ENCODE measurements at regions not wholly inside any gene's neighbourhood (a gene's known extent, or its start where the extent isn't known, plus 50 kb on each side); places are given as distances from the start of the nearest gene placed in this dataset.

DNA sequence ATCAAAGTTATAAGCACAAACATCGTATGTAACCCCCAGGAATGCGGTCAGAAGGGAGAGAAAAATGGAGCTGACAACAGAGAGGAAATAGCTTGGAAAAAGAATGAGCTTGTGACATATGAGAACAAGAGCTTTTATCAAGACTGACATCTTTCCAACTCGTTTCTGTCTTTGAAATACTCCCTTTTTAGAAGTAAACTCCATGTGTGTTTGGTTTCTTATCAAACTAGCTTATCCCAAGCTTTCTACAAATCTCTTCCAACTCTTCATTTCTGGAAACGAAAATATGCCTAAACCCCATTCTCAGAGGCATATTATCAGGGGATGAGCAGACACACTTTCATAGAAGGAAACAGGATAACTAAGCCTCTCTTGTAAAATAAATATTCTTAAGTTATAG lies 235.4 kb downstream of the NAF1 start:
- DNase-seq (ENCODE audit: low spot score) (peak; percentile 12), ATAC-seq (no peak)
- H3K36me3 ChIP-seq (ENCODE audit: insufficient read depth): no peaks in the 10 kb centered on the region
- H2AFZ ChIP-seq: peak overlapping the region; percentile 84
- H3K4me1 ChIP-seq (ENCODE audit: insufficient read depth): peaks cover 46% of the 10 kb centered on the region
- no peaks in the 10 kb centered on the region for H3F3A ChIP-seq (replicated peaks; ENCODE audit: low read depth)
- no peaks in the 10 kb centered on the region for H4K20me1 ChIP-seq (replicated peaks; ENCODE audit: insufficient read depth)
- Mint-ChIP-seq H3K4me1 (peaks cover 22% of the 10 kb centered on the region), H3K4me3 (no peak overlapping the region), H3K36me3 (ENCODE audit: low read depth) (no peaks in the 10 kb centered on the region), H3K27me3 (ENCODE audit: insufficient read depth, low read depth, poor library complexity) (no peaks in the 10 kb centered on the region), H3K9me3 (no peaks in the 10 kb centered on the region), H3K27ac (no peak overlapping the region)
- TF ChIP-seq CREB1 (CRISPR knock-in tag; IDR thresholded peaks at IDR 0.05; ENCODE audit: low read depth) (no peak), ZNF331 (CRISPR knock-in tag; IDR thresholded peaks at IDR 0.05; ENCODE audit: low read depth) (no peak), EZH2phosphoT487 (IDR thresholded peaks at IDR 0.05; ENCODE audit: unreplicated experiment) (no peak)
- H3K4me3 ChIP-seq: no peak overlapping the region
- H3K79me2 ChIP-seq (replicated peaks; ENCODE audit: insufficient read depth): no peaks in the 10 kb centered on the region
- no peak overlapping the region for H3K27ac ChIP-seq (ENCODE audit: low read depth)
- H3K27me3 ChIP-seq (ENCODE audit: insufficient read depth): no peaks in the 10 kb centered on the region
- H3K4me2 ChIP-seq: no peak overlapping the region
- peaks cover 9% of the 10 kb centered on the region; the same call in 1 of the 2 replicates for H3K9me2 ChIP-seq (ENCODE audit: insufficient read depth)

DNA sequence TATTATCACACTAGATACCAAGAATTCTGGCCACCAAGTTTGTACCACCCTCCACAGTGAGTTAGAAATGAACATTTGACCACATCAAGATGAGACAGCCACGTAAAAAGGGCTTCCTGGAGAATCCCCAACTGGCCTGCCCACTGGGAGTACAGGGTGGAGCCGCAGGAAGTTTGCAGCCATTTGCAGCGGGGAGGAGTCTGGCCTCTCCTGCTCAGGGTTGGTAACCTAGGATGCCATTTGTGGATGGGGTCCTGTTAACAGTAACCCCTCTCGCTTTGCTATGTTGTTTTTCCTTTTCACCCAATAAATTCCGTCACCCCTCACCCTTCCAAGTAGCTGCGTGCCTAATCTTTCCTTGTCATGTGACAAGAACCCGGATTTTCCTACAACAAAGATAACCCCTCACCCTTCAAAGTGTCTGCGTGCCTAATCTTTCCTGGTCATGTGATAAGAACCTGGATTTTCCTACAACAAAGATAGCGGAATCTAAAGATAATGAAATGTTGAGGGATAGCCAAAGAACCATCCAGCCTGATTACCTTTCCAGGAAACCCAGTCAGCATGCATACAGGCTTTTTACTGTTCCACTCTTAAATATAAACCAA lies 245.4 kb downstream of the NAF1 start:
- Mint-ChIP-seq H3K27me3 (ENCODE audit: insufficient read depth, low read depth, poor library complexity) (no peaks in the 10 kb centered on the region), H3K36me3 (ENCODE audit: low read depth) (peaks cover 20% of the 10 kb centered on the region; the same call in 2 of the 3 replicates), H3K4me3 (no peak overlapping the region), H3K9me3 (peaks cover 19% of the 10 kb centered on the region), H3K4me1 (peaks cover 20% of the 10 kb centered on the region), H3K27ac (peak overlapping the region; percentile 35; the same call in 1 of the 2 replicates)
- Histone ChIP-seq H3F3A (replicated peaks; ENCODE audit: low read depth) (no peaks in the 10 kb centered on the region), H3K27me3 (ENCODE audit: insufficient read depth) (no peaks in the 10 kb centered on the region), H3K4me2 (peak overlapping the region; percentile 46; the same call in 1 of the 2 replicates), H3K4me3 (no peak overlapping the region), H3K9me2 (ENCODE audit: insufficient read depth) (no peaks in the 10 kb centered on the region), H3K4me1 (ENCODE audit: insufficient read depth) (peaks cover 31% of the 10 kb centered on the region), H3K36me3 (ENCODE audit: insufficient read depth) (no peaks in the 10 kb centered on the region), H3K79me2 (replicated peaks; ENCODE audit: insufficient read depth) (no peaks in the 10 kb centered on the region), H2AFZ (peak overlapping the region; percentile 83; the same call in 1 of the 2 replicates), H4K20me1 (replicated peaks; ENCODE audit: insufficient read depth) (no peaks in the 10 kb centered on the region), H3K27ac (ENCODE audit: low read depth) (peak overlapping the region; percentile 73; the same call in 1 of the 2 replicates)
- ATAC-seq: peak; percentile 73
- peak; percentile 51 for DNase-seq (ENCODE audit: low spot score)
- TF ChIP-seq EZH2 (IDR thresholded peaks at IDR 0.05; ENCODE audit: low read depth, unreplicated experiment) (no peak), STAT1 (IDR thresholded peaks at IDR 0.05; ENCODE audit: unreplicated experiment) (no peak), ZNF114 (CRISPR knock-in tag; IDR thresholded peaks at IDR 0.05) (no peak), EZH2phosphoT487 (IDR thresholded peaks at IDR 0.05; ENCODE audit: unreplicated experiment) (no peak), NANOG (IDR thresholded peaks at IDR 0.05; ENCODE audit: borderline replicate concordance) (no peak), ZNF331 (CRISPR knock-in tag; IDR thresholded peaks at IDR 0.05; ENCODE audit: low read depth) (no peak)
- TF ChIP-seq, protein P1, sequence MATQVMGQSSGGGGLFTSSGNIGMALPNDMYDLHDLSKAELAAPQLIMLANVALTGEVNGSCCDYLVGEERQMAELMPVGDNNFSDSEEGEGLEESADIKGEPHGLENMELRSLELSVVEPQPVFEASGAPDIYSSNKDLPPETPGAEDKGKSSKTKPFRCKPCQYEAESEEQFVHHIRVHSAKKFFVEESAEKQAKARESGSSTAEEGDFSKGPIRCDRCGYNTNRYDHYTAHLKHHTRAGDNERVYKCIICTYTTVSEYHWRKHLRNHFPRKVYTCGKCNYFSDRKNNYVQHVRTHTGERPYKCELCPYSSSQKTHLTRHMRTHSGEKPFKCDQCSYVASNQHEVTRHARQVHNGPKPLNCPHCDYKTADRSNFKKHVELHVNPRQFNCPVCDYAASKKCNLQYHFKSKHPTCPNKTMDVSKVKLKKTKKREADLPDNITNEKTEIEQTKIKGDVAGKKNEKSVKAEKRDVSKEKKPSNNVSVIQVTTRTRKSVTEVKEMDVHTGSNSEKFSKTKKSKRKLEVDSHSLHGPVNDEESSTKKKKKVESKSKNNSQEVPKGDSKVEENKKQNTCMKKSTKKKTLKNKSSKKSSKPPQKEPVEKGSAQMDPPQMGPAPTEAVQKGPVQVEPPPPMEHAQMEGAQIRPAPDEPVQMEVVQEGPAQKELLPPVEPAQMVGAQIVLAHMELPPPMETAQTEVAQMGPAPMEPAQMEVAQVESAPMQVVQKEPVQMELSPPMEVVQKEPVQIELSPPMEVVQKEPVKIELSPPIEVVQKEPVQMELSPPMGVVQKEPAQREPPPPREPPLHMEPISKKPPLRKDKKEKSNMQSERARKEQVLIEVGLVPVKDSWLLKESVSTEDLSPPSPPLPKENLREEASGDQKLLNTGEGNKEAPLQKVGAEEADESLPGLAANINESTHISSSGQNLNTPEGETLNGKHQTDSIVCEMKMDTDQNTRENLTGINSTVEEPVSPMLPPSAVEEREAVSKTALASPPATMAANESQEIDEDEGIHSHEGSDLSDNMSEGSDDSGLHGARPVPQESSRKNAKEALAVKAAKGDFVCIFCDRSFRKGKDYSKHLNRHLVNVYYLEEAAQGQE (IDR thresholded peaks at IDR 0.05; ENCODE audit: unreplicated experiment): no peak
- TF ChIP-seq, protein P2, sequence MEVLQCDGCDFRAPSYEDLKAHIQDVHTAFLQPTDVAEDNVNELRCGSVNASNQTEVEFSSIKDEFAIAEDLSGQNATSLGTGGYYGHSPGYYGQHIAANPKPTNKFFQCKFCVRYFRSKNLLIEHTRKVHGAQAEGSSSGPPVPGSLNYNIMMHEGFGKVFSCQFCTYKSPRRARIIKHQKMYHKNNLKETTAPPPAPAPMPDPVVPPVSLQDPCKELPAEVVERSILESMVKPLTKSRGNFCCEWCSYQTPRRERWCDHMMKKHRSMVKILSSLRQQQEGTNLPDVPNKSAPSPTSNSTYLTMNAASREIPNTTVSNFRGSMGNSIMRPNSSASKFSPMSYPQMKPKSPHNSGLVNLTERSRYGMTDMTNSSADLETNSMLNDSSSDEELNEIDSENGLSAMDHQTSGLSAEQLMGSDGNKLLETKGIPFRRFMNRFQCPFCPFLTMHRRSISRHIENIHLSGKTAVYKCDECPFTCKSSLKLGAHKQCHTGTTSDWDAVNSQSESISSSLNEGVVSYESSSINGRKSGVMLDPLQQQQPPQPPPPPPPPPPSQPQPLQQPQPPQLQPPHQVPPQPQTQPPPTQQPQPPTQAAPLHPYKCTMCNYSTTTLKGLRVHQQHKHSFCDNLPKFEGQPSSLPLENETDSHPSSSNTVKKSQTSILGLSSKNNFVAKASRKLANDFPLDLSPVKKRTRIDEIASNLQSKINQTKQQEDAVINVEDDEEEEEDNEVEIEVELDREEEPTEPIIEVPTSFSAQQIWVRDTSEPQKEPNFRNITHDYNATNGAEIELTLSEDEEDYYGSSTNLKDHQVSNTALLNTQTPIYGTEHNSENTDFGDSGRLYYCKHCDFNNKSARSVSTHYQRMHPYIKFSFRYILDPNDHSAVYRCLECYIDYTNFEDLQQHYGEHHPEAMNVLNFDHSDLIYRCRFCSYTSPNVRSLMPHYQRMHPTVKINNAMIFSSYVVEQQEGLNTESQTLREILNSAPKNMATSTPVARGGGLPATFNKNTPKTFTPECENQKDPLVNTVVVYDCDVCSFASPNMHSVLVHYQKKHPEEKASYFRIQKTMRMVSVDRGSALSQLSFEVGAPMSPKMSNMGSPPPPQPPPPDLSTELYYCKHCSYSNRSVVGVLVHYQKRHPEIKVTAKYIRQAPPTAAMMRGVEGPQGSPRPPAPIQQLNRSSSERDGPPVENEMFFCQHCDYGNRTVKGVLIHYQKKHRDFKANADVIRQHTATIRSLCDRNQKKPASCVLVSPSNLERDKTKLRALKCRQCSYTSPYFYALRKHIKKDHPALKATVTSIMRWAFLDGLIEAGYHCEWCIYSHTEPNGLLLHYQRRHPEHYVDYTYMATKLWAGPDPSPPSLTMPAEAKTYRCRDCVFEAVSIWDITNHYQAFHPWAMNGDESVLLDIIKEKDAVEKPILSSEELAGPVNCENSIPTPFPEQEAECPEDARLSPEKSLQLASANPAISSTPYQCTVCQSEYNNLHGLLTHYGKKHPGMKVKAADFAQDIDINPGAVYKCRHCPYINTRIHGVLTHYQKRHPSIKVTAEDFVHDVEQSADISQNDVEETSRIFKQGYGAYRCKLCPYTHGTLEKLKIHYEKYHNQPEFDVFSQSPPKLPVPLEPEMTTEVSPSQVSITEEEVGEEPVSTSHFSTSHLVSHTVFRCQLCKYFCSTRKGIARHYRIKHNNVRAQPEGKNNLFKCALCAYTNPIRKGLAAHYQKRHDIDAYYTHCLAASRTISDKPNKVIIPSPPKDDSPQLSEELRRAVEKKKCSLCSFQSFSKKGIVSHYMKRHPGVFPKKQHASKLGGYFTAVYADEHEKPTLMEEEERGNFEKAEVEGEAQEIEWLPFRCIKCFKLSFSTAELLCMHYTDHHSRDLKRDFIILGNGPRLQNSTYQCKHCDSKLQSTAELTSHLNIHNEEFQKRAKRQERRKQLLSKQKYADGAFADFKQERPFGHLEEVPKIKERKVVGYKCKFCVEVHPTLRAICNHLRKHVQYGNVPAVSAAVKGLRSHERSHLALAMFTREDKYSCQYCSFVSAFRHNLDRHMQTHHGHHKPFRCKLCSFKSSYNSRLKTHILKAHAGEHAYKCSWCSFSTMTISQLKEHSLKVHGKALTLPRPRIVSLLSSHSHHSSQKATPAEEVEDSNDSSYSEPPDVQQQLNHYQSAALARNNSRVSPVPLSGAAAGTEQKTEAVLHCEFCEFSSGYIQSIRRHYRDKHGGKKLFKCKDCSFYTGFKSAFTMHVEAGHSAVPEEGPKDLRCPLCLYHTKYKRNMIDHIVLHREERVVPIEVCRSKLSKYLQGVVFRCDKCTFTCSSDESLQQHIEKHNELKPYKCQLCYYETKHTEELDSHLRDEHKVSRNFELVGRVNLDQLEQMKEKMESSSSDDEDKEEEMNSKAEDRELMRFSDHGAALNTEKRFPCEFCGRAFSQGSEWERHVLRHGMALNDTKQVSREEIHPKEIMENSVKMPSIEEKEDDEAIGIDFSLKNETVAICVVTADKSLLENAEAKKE (CRISPR knock-in tag; IDR thresholded peaks at IDR 0.05): no peak; the same call in 1 of the 2 replicates
